GM21737 (cell line): ENCODE measurements at regions not wholly inside any gene's neighbourhood (a gene's known extent, or its start where the extent isn't known, plus 50 kb on each side); places are given as distances from the start of the nearest gene placed in this dataset.

ENCODE experiments used
- ATAC-seq: cut with Tn5 transposase; IDR thresholded peaks from one replicate; pipeline ENCODE4 v1.9.1; 2021; ENCODE audit warnings: mild to moderate bottlenecking, moderate library complexity; ENCODE audit not compliant: unreplicated experiment

- ATAC-seq = no peak
Observed at GRCh38 chr10:29021591-29021990, 267.3 kb upstream of the LYZL1 start.

DNA sequence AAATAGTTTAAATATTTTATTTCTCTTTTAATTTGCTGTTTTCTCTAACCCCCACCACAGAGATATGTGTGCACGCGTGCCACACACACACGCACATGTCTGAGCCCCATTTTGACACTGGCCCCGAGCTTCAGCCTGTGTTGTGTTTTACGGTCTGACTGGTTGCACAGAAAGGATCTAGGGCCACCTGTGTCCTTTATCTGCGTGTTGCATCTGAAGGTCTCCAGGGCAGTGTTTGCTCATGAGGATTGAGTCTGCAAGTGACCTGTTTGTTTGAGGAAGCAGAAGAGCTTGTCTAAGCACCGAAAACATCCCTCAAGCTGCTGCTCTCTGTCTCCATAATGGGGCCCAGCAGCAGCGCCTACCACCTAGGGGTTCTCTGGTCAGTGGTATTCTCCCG lies 266.4 kb upstream of the LYZL1 start:
- ATAC-seq = no peak

DNA sequence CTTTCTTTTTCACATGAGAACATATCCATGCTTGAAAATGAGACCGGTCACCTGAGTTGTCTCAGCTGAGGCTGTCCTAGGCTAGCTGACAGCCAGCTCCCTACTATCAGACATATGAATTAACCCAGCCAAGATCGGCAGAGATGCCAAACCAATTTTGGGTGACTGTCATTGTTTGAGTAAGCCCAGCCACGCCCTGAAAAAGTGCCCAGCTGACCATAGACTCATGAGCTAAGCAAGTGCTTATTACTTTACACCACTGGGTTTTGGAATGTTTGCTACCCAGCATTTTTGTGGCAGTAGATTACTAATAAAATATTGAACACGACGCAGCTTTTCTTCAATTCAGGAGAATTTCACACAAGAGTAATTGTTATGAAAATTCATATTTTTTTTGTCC lies 265.2 kb upstream of the LYZL1 start:
- no peak for ATAC-seq

DNA sequence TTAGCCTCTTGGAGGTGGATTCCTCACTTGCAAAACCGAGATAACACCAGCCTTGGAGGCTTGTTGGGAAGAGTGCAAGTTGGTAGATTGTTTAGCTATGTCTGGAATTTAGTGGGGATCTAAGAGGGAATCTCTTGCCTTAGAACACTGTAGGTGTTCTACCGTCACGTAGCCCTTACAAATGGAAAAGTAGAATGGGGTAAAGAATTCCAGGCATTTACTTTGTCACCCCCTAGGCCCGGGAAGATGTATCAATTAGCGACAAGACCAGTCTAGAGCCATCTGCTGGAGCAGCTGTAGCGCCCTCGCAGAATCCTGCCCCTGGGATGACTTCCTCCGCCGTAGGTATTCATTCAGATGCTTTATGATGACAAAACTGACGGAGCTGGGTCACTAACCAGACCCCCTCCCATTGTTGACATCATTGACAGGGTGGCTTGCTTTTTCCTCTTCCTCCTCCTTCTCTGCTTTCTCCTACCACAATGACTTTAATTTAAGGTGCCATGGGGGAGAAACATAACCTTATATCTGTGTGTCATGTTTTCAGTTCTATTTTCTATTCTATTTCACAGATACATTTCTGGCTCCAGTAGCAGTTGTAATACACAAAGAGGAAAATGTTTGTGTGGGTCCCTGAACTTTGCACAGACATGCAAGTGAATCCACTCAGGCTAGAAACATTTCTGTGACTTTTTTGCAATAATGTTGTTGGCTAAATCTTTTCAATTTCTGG lies 262.6 kb upstream of the LYZL1 start:
- ATAC-seq = no peak

DNA sequence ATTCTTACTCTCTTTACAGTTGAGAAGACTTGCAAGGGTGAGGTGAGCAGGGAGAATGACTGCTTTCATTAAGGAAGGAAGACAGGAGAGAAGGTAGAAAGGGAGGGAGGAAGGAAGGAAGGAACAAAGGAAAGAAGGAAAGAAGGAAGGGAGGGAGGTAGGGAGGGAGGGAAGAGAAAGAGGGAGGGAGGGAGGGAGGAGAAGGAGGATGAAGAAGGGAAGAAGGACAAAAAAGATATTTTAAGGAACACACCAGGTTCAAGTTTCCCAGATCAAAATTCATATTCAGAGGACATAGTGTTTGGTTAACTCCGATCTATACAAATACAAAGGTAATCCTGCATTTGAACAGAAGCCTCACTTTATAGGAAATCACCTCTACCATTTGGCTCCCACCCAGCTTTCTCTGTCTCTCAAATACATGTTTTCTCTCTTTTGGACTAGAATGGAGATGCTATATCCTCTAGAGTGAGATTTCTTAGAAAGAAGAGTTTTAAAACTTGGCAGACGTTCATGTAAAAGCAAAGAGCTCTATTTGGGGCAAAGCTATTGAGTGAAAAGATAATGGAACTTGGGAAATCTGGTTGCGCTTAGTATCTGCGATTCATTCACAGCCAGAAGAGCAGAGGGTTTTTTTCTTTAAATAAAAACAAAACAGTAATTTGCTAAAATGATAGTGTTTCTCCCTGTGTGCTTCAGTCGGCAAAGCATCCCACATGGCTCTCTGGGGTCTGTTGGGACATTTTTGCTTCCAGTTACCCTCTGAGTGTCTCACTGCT lies 261.9 kb upstream of the LYZL1 start:
- ATAC-seq = no peak

- ATAC-seq = no peak
Observed at GRCh38 chr10:29028486-29028885, 260.4 kb upstream of the LYZL1 start.

GRCh38 chr10:29030900-29031299 lies 258.0 kb upstream of the LYZL1 start:
- ATAC-seq = no peak

DNA sequence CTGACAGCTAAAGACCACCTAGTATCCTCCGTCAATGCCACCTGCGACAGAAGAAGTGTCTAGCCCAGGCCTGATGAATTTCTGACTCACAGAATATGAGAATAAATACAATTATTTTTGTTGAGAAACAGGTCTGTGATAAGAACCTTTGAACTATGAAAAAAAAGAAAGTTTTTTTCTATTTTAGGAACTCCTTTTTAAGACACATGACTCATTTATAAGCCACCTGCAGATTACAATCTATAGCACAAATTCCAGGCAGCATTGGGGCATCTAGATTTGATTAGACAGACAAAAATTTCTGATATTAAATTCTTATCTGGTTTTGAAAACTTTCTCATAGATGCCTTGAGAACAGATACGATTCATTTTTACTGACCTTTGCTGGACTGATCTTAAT lies 256.7 kb upstream of the LYZL1 start:
- ATAC-seq = no peak

GRCh38 chr10:29033311-29033940 lies 255.4 kb upstream of the LYZL1 start:
- no peak for ATAC-seq

GRCh38 chr10:29034592-29034991 lies 254.3 kb upstream of the LYZL1 start:
- no peak for ATAC-seq

DNA sequence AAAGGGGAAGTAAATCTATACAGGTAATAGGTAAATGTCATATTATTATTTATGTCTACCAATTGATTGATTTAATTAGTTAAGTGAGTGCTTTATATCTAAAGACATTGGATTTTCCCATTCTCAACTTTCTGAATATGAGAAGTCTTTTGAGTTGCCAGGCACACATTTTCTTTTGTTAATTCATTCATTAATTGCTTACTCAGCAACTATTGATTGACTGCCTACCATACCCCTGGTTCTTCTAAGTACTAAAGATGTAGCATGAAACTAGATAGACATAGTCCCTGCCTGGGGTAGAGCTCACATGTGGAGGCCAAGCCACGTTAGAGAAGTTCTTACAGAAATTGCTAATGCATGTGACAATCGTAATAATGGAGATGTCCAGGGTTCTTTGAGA lies 253.1 kb upstream of the LYZL1 start:
- ATAC-seq = no peak

DNA sequence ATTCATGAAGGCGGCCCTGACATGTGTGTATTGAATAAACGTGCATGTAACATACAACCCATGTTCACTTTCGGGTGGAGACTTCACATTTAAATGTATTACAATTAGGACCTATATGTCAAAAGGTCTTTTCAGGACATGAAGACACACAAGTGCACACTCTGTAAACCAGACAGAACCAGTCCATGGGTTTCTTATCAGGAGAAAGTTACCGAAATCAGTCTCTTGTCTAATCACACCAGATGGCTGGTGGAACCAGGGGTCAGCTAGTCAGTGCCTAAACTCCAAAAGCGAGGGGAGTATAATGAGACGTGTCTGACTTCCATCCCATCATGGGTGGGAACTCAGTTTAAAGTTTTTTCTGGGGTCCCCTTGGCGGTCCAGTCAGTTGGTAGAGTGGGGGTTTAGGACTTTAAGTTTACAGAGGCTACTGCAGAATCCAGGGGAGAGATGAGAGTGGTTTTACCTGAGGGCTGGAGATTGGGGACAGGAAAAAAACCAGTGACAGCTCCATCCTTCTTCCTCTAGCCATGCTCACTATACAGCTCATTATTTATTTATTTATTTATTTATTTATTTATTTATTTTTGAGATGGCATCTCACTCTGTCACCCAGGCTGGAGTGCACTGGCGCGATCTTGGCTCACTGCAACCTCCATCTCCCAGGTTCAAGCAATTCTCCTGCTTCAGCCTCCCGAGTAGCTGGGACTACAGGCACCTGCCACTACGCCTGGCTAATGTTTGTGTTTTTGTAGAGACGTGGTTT lies 251.3 kb upstream of the LYZL1 start:
- ATAC-seq = no peak

- no peak for ATAC-seq
Observed at GRCh38 chr10:29039091-29039490, 249.8 kb upstream of the LYZL1 start.

- no peak for ATAC-seq
Observed at GRCh38 chr10:29039677-29040189, 249.1 kb upstream of the LYZL1 start.

DNA sequence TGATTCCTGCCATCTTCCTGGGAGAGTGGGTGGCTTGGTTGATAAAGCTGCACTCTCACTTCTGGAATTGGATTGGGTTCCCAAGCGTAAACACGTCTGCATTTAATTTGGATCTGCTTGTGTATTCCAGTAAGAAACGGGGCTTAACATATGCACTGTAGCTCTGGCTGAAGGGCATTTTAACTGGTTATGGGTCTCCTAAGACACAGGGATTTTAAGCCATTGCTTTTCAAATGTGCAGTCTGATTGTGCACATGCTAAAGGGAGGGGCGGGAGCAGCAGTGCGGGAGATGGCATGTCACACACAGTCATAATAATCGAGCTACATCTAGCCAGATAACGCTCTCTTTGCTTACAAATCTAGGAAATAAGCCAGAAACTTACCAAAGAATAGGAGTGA lies 247.3 kb upstream of the LYZL1 start:
- no peak for ATAC-seq

GRCh38 chr10:29048506-29048905 lies 240.4 kb upstream of the LYZL1 start:
- ATAC-seq = no peak

GRCh38 chr10:29050081-29050480 lies 238.8 kb upstream of the LYZL1 start:
- ATAC-seq = no peak

DNA sequence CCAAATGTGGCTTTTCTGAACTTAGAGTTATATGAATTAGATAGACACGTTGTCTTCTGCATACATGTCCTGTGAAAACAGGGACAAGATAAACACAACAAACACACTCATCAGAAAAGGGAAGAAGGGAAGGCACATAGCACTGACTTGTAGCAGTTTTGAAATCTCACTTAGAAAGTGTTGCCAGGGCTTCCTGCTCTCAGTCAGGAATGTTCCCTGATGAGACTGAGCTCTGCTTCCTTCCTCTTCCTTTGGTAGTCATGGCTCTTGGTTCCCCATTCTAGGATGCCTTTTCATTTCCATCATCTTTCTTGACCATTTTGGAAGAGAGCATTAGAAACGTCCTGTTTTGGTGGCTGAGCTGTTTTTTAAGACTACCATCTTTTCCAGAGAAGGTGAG lies 233.8 kb upstream of the LYZL1 start:
- no peak for ATAC-seq

DNA sequence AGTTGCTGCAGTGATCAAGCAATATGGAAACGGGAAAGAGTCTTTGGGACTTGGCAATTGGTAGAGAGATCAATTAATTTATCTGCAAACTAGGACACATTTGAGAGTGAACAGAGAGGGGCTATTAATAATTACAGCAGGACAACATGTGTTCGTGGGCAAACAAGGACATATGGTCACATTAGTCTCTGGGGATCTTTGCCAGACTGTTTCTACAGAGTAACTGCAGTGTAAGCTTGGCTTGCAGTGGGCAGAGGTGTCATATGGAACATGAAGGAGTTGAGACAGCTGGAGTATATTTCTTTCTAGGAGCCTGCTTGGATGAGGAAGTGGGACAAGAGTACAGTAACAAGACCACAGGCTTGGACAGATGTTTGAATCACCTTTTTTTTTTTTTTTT lies 232.1 kb upstream of the LYZL1 start:
- no peak for ATAC-seq

DNA sequence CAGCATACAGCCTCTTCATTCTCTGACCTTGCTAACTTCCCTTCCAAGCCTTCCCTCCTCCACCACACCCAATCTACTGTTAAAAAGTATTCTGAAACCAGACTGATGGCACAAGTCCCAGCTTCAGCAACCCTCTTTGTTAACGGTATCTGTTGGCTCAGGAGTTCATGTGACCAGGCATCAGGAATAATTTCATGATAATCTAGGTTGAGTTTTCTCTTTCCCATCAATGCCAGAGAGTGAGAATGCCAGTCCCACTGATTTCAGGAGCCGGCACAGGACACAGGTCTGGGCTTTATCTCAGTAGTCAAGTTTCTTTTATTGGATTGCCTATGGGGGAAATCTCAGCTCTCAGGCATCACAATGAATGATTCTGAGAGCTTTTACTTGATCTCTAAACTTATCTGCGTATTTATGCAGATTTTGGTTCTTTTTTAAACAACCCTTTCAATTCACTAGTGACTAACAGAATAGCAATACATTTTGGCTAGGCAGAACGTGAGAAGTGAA lies 231.0 kb upstream of the LYZL1 start:
- no peak for ATAC-seq
